ENCODE measurements at regions not wholly inside any gene's neighbourhood (a gene's known extent, or its start where the extent isn't known, plus 50 kb on each side); places are given as distances from the start of the nearest gene placed in this dataset.

GRCh38 chr1:58841455-58841854 is 57.6 kb upstream of the JUN start:
- Histone ChIP-seq H3K9me3 (ENCODE audit: control insufficient read depth, low read length) (no peaks in the 10 kb centered on the region), H3K4me1 (peaks cover 7% of the 10 kb centered on the region), H3K36me3 (ENCODE audit: control insufficient read depth, insufficient read depth, low read length) (no peaks in the 10 kb centered on the region), H3K27ac (no peak overlapping the region), H2AFZ (no peak overlapping the region), H3K9ac (no peak overlapping the region), H3K4me2 (ENCODE audit: low read length) (no peak overlapping the region), H3K79me2 (no peaks in the 10 kb centered on the region), H3K27me3 (ENCODE audit: control insufficient read depth, insufficient read depth, low read length) (no peaks in the 10 kb centered on the region), H3K4me3 (ENCODE audit: low read depth, low read length) (no peak overlapping the region)
- peak; percentile 28 for TF ChIP-seq CTCF (IDR thresholded peaks at IDR 0.05)

GRCh38 chr1:58842941-58843340 is 59.1 kb upstream of the JUN start:
- Histone ChIP-seq H3K27me3 (ENCODE audit: control insufficient read depth, insufficient read depth, low read length) (no peaks in the 10 kb centered on the region), H3K4me2 (ENCODE audit: low read length) (no peak overlapping the region), H3K4me1 (peaks cover 4% of the 10 kb centered on the region), H3K9ac (no peak overlapping the region), H3K36me3 (ENCODE audit: control insufficient read depth, insufficient read depth, low read length) (no peaks in the 10 kb centered on the region), H3K79me2 (no peaks in the 10 kb centered on the region), H3K4me3 (ENCODE audit: low read depth, low read length) (no peak overlapping the region), H2AFZ (no peak overlapping the region), H3K27ac (no peak overlapping the region), H3K9me3 (ENCODE audit: control insufficient read depth, low read length) (no peaks in the 10 kb centered on the region)
- TF ChIP-seq CTCF (IDR thresholded peaks at IDR 0.05): no peak

GRCh38 chr1:58844176-58844575 is 60.3 kb upstream of the JUN start:
- no peak overlapping the region for H3K27ac ChIP-seq
- no peak overlapping the region for H3K4me2 ChIP-seq (ENCODE audit: low read length)
- no peaks in the 10 kb centered on the region for H3K79me2 ChIP-seq
- no peaks in the 10 kb centered on the region for H3K36me3 ChIP-seq (ENCODE audit: control insufficient read depth, insufficient read depth, low read length)
- H3K9me3 ChIP-seq (ENCODE audit: control insufficient read depth, low read length): no peaks in the 10 kb centered on the region
- H3K4me3 ChIP-seq (ENCODE audit: low read depth, low read length): no peak overlapping the region
- H3K27me3 ChIP-seq (ENCODE audit: control insufficient read depth, insufficient read depth, low read length): no peaks in the 10 kb centered on the region
- no peak overlapping the region for H3K9ac ChIP-seq
- no peak for TF ChIP-seq CTCF (IDR thresholded peaks at IDR 0.05)
- peaks cover 5% of the 10 kb centered on the region for H3K4me1 ChIP-seq
- no peak overlapping the region for H2AFZ ChIP-seq

- no peak overlapping the region for H3K4me3 ChIP-seq (ENCODE audit: low read depth, low read length)
- no peaks in the 10 kb centered on the region for H3K79me2 ChIP-seq
- no peak overlapping the region for H3K27ac ChIP-seq
- no peaks in the 10 kb centered on the region for H3K36me3 ChIP-seq (ENCODE audit: control insufficient read depth, insufficient read depth, low read length)
- H2AFZ ChIP-seq: no peak overlapping the region
- H3K27me3 ChIP-seq (ENCODE audit: control insufficient read depth, insufficient read depth, low read length): no peaks in the 10 kb centered on the region
- H3K9ac ChIP-seq: no peak overlapping the region
- no peak overlapping the region for H3K4me2 ChIP-seq (ENCODE audit: low read length)
- no peak for TF ChIP-seq CTCF (IDR thresholded peaks at IDR 0.05)
- H3K4me1 ChIP-seq: peaks cover 6% of the 10 kb centered on the region
- no peaks in the 10 kb centered on the region for H3K9me3 ChIP-seq (ENCODE audit: control insufficient read depth, low read length)
These were observed 62.1 kb upstream of the JUN start for GRCh38 chr1:58845942-58846341.

- peak overlapping the region; percentile 72 for H2AFZ ChIP-seq
- no peak for TF ChIP-seq CTCF (IDR thresholded peaks at IDR 0.05)
- no peaks in the 10 kb centered on the region for H3K36me3 ChIP-seq (ENCODE audit: control insufficient read depth, insufficient read depth, low read length)
- H3K4me3 ChIP-seq (ENCODE audit: low read depth, low read length): no peak overlapping the region
- H3K9me3 ChIP-seq (ENCODE audit: control insufficient read depth, low read length): no peaks in the 10 kb centered on the region
- H3K79me2 ChIP-seq: no peaks in the 10 kb centered on the region
- peaks cover 6% of the 10 kb centered on the region for H3K4me1 ChIP-seq
- H3K4me2 ChIP-seq (ENCODE audit: low read length): no peak overlapping the region
- peak overlapping the region; percentile 24 for H3K27ac ChIP-seq
- no peaks in the 10 kb centered on the region for H3K27me3 ChIP-seq (ENCODE audit: control insufficient read depth, insufficient read depth, low read length)
- no peak overlapping the region for H3K9ac ChIP-seq
These were observed 65.1 kb upstream of the JUN start for GRCh38 chr1:58848818-58849411.
